Neural cell (in vitro differentiated cells): ENCODE measurements at regions not wholly inside any gene's neighbourhood (a gene's known extent, or its start where the extent isn't known, plus 50 kb on each side); places are given as distances from the start of the nearest gene placed in this dataset.

ENCODE experiments used
- EZH2 ChIP-seq: fragments of 200-600, 300-800 bp; shearing (Covaris generic), sonication (generic); IDR thresholded peaks from 2 replicates; pipeline ENCODE4 v1.6.1; 2014; ENCODE audit warnings: antibody characterized with exemption, low read length, borderline replicate concordance, mild to moderate bottlenecking; ENCODE audit not compliant: insufficient read depth, poor library complexity, severe bottlenecking
- MXI1 ChIP-seq: fragments of 450-650 bp; conservative IDR thresholded peaks from 2 replicates; pipeline ENCODE4 v1.6.1; 2014; ENCODE audit warnings: antibody characterized with exemption, mild to moderate bottlenecking; ENCODE audit not compliant: poor library complexity, severe bottlenecking
- SMC3 ChIP-seq: fragments of 450-650 bp; conservative IDR thresholded peaks from 2 replicates; pipeline ENCODE4 v1.6.1; 2014; ENCODE audit warnings: antibody characterized with exemption, mild to moderate bottlenecking, moderate library complexity; ENCODE audit not compliant: poor library complexity
- TF ChIP-seq, protein P1 (sequence below): fragments of 450-650 bp; IDR thresholded peaks from 2 replicates; pipeline ENCODE4 v1.5.1; 2014; ENCODE audit warnings: antibody characterized with exemption, mild to moderate bottlenecking, moderate library complexity; ENCODE audit not compliant: poor library complexity, severe bottlenecking

DNA sequence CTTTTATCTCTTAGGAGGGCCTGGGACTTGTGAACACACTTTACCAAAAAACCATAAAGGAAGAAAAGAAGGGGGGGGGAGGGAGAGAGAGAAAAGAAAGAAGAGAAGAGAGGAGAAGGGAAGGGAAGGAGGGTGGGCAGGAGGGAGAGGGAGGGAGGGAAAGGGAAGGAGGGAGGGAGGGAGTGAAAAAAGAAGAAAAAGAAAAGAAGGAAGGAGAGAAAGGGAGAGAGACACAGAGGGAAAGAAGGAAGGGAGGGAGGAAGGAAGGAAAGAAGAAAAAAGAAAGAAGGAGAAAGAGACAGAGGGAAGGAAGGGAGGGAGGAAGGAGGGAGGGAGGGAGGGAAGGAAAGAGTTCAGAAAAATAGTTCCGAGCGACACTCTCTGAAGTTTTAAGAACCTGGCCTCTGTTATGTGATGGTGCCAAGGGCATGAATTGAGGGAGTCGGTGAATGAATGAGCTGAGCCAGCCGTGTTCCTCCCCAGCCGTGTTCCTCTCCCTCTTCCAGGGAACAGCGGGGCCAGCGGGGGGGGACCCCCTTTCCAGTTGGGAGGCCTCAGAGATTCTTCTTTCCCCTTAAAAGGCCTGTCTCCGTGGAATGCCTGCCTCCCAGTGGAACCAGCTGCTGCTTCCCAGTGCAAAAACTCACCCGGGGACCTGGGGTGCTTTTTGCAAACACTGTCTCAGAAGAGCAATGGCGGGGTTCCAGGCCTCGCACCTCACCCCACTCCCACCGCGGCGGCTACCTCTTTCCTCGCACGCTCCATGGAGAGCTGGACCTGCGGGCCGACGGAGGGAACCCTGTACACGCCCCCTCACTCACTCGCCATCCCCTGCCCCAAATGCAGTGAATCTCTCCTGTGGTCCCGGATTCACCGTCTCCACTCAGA lies 84.1 kb downstream of the FOXL3 start:
- TF ChIP-seq, protein P1, sequence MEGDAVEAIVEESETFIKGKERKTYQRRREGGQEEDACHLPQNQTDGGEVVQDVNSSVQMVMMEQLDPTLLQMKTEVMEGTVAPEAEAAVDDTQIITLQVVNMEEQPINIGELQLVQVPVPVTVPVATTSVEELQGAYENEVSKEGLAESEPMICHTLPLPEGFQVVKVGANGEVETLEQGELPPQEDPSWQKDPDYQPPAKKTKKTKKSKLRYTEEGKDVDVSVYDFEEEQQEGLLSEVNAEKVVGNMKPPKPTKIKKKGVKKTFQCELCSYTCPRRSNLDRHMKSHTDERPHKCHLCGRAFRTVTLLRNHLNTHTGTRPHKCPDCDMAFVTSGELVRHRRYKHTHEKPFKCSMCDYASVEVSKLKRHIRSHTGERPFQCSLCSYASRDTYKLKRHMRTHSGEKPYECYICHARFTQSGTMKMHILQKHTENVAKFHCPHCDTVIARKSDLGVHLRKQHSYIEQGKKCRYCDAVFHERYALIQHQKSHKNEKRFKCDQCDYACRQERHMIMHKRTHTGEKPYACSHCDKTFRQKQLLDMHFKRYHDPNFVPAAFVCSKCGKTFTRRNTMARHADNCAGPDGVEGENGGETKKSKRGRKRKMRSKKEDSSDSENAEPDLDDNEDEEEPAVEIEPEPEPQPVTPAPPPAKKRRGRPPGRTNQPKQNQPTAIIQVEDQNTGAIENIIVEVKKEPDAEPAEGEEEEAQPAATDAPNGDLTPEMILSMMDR, result no peak
- no peak for TF ChIP-seq EZH2
- TF ChIP-seq MXI1, result no peak
- no peak for TF ChIP-seq SMC3
